RWPE1 (cell line): ENCODE measurements at regions not wholly inside any gene's neighbourhood (a gene's known extent, or its start where the extent isn't known, plus 50 kb on each side); places are given as distances from the start of the nearest gene placed in this dataset.

Experiments
- CTCF ChIA-PET: fragments of 350-600 bp; sonication (Branson Sonifier 250); formaldehyde crosslinking; extraction: SDS; loops from one replicate; lab custom pipeline; 2021; lab: Yijun Ruan, JAX
- POLR2A ChIA-PET: fragments of 400-600 bp; formaldehyde crosslinking; extraction: SDS; loops from one replicate; lab custom pipeline; 2020; ENCODE audit warnings: antibody characterized with exemption; ENCODE audit not compliant: low non-redundant PET; lab: Yijun Ruan, JAX
- DNase-seq: peaks from one replicate; pipeline ENCODE4 v3.0.0; 2012; ENCODE audit warnings: low spot score
- H3K27ac ChIP-seq: fragments of 450-650 bp; 2 replicates; pipeline ENCODE4 v1.5.1; 2017
- CTCF ChIP-seq: fragments of 450-650 bp; conservative IDR thresholded peaks from 2 replicates; pipeline ENCODE4 v1.5.1; 2017; ENCODE audit warnings: low read depth, mild to moderate bottlenecking

- no peak overlapping the region for H3K27ac ChIP-seq
- TF ChIP-seq CTCF = no peak
- DNase-seq = no peak
- CTCF ChIA-PET = interaction anchor here (0.7 kb wide), 1 partner anchor 453 kb away, joined by 3 read pairs; no protein-coding TSS in a partner anchor
- POLR2A ChIA-PET = no interaction called here
These were observed 900.3 kb upstream of the TYRP1 start for GRCh38 chr9:11792870-11793269.

GRCh38 chr9:11794984-11795383 lies 898.2 kb upstream of the TYRP1 start:
- no peak for DNase-seq
- POLR2A ChIA-PET = no interaction called here
- H3K27ac ChIP-seq = no peak overlapping the region
- no peak for TF ChIP-seq CTCF
- CTCF ChIA-PET = no interaction called here

GRCh38 chr9:11805969-11806368 lies 887.2 kb upstream of the TYRP1 start:
- CTCF ChIA-PET = no interaction called here
- no peak for DNase-seq

GRCh38 chr9:11821306-11821975 lies 871.7 kb upstream of the TYRP1 start:
- POLR2A ChIA-PET = no interaction called here
- DNase-seq = no peak
- no peak overlapping the region for H3K27ac ChIP-seq
- CTCF ChIA-PET = interaction anchor here (0.6 kb wide), 1 partner anchor 26 kb away, joined by 3 read pairs; no protein-coding TSS in a partner anchor
- no peak for TF ChIP-seq CTCF

More at GRCh38 chr9:11805969-11806368, 887.2 kb upstream of the TYRP1 start:
- POLR2A ChIA-PET = no interaction called here
- no peak for TF ChIP-seq CTCF
- no peak overlapping the region for H3K27ac ChIP-seq

- DNase-seq = no peak
- POLR2A ChIA-PET = no interaction called here
- no peak overlapping the region for H3K27ac ChIP-seq
- CTCF ChIA-PET = no interaction called here
- no peak for TF ChIP-seq CTCF
These were observed 865.0 kb upstream of the TYRP1 start for GRCh38 chr9:11828201-11828600.

- DNase-seq = no peak
- no peak for TF ChIP-seq CTCF
- no peak overlapping the region for H3K27ac ChIP-seq
These were observed 860.1 kb upstream of the TYRP1 start for GRCh38 chr9:11833056-11833455.

More at GRCh38 chr9:11833056-11833455, 860.1 kb upstream of the TYRP1 start:
- ChIA-PET POLR2A (no interaction called here), CTCF (no interaction called here)
